ENCODE measurements at regions not wholly inside any gene's neighbourhood (a gene's known extent, or its start where the extent isn't known, plus 50 kb on each side); places are given as distances from the start of the nearest gene placed in this dataset.
"Not testable (repeated sequence)": the region's sequence is repeated elsewhere in the genome, so short reads cannot be mapped to it uniquely, and the experiment has no call there.

DNA sequence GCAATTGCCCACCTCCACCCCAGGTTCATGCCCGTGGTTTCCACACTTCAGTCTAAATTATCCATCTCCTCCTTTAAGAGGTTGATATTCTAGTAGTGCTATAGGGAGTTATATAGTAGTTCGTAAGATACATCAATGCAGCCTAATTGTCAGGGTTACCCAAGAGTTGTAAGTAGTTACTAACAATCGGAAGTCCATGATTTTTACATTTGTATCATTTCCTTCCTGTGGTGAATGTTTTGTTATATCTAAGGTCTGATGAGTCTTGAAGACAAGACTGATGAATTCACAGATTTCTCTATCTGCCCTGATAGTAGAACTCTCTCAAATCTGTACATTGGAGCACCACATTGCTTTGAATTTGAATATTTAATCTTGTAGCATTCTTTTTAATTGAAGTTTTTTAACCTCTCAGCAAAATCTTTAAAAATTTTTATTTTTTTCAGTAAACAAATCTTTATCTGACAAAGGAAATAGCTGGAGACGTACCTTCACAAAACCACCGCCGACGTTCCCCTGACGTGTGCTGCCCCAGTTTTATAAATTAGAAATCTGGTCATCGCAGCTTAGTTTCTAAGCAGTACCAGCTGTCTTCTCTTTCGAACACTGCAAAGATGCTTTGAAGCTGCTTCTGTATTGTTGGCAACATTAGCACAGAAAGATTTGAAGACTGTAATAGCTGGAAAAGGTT, 264.5 kb downstream of the SOCS6 start:
- TF ChIP-seq, protein P1, sequence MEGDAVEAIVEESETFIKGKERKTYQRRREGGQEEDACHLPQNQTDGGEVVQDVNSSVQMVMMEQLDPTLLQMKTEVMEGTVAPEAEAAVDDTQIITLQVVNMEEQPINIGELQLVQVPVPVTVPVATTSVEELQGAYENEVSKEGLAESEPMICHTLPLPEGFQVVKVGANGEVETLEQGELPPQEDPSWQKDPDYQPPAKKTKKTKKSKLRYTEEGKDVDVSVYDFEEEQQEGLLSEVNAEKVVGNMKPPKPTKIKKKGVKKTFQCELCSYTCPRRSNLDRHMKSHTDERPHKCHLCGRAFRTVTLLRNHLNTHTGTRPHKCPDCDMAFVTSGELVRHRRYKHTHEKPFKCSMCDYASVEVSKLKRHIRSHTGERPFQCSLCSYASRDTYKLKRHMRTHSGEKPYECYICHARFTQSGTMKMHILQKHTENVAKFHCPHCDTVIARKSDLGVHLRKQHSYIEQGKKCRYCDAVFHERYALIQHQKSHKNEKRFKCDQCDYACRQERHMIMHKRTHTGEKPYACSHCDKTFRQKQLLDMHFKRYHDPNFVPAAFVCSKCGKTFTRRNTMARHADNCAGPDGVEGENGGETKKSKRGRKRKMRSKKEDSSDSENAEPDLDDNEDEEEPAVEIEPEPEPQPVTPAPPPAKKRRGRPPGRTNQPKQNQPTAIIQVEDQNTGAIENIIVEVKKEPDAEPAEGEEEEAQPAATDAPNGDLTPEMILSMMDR (IDR thresholded peaks at IDR 0.05; ENCODE audit: unreplicated experiment), result no peak
- Mint-ChIP-seq H3K36me3 (ENCODE audit: insufficient read depth, unreplicated experiment) (no peaks in the 10 kb centered on the region), H3K27me3 (ENCODE audit: insufficient read depth, unreplicated experiment) (peaks cover 19% of the 10 kb centered on the region), H3K4me1 (ENCODE audit: insufficient read depth, unreplicated experiment) (no peaks in the 10 kb centered on the region), H3K27ac (ENCODE audit: low read depth, unreplicated experiment) (no peak overlapping the region), H3K9me3 (ENCODE audit: unreplicated experiment) (no peaks in the 10 kb centered on the region), H3K4me3 (ENCODE audit: unreplicated experiment) (no peak overlapping the region)
- no TSS peak for BruUV-seq (replicated peaks)
- POLR2A ChIA-PET, result no interaction called here
- CTCF ChIA-PET, result interaction anchor here (0.6 to 1.5 kb wide), 2 partner anchors 15 to 364 kb away, joined by 3 read pairs; no protein-coding TSS in a partner anchor
- intact Hi-C loops (cut with micrococcal nuclease), result no loop called here
- DNase-seq (ENCODE audit: unreplicated experiment), result no peak

DNA sequence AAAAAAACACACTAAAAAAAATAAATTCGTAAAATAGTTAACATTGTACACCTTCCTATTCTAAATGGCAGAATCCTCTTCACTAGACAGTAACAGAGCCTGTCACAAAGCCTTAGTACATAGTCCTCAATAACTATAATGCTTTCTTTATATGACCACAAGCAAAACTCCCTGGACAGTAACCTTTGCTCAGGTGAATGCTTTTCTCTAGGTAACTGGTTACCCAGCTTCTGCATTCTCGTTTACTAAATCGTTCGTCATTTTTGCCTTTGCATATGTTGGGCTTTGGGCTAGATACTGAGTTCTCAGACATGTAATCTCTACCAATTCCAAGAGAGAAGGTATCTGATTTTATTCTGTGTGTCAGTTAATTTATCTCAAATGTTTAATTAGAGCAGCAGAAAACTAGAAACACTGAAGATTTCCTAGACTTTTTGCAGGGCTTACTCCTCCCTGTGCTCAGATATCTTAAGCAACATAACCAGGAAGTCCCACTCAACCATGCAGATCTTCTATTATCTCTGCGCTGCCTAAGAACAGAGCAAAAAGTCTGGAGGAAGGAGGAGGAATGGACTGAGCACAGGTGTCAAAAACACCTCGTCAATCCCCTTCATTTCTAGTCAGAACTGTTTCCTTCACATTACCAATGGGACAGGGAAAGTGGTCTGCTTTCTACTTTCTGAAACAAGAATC, 247.7 kb downstream of the SOCS6 start:
- no peak overlapping the region for H3K4me3 Mint-ChIP-seq (ENCODE audit: unreplicated experiment)
- peaks cover 16% of the 10 kb centered on the region for H3K27me3 Mint-ChIP-seq (ENCODE audit: insufficient read depth, unreplicated experiment)

DNA sequence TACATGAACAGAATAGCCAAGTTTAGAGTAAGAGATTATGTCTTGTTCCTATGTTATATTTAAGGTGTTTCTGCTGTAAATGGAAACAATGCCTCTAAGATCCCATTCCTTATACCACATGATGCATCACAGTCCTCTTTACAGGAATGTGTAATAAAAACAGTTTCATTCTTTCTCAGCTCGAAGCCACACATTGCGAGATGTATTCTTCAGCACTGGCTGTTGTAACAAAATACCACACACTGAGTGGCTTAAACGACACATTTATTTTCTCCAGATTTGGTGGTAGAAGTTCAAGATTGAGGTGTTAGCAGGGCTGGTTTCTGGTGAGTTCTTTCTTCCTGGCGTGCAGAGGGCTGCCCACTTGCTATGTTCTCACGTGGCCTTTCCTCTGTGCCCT, 246.2 kb downstream of the SOCS6 start:
- POLR2A ChIA-PET, result no interaction called here
- H3K27me3 Mint-ChIP-seq (ENCODE audit: insufficient read depth, unreplicated experiment), result peaks cover 24% of the 10 kb centered on the region
- CTCF ChIA-PET, result no interaction called here

More for the DNA sequence above, 247.7 kb downstream of the SOCS6 start:
- Mint-ChIP-seq H3K36me3 (ENCODE audit: insufficient read depth, unreplicated experiment) (no peaks in the 10 kb centered on the region), H3K4me1 (ENCODE audit: insufficient read depth, unreplicated experiment) (peaks cover 6% of the 10 kb centered on the region), H3K9me3 (ENCODE audit: unreplicated experiment) (no peaks in the 10 kb centered on the region), H3K27ac (ENCODE audit: low read depth, unreplicated experiment) (no peak overlapping the region)
- ChIA-PET CTCF (interaction anchor here (0.6 to 1.3 kb wide), 2 partner anchors 18 to 48 kb away, joined by 3 read pairs; no protein-coding TSS in a partner anchor), POLR2A (interaction anchor here (0.7 kb wide), 1 partner anchor 85 kb away, joined by 4 read pairs; no protein-coding TSS in a partner anchor)
- TF ChIP-seq, protein P1 (IDR thresholded peaks at IDR 0.05; ENCODE audit: unreplicated experiment), result no peak
- BruUV-seq (replicated peaks), result no TSS peak
- intact Hi-C loops (cut with micrococcal nuclease), result no loop called here
- no peak for DNase-seq (ENCODE audit: unreplicated experiment)

DNA sequence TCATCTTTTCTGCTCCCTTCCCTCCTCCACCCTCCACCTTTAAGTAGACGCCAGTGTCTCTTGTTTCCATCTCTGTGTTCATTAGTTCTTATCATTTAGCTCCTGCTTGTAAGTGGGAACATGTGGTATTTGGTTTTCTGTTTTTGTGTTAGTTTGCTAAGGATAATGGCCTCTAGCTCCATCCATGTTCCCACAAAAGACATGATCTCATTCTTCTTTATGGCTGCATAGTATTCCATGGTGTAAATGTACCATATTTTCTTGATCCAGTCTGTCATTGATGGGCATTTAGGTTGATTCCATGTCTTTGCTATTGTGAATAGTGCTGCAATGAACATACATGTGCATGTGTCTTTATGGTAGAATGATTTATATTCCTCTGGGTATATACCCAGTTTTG, 236.5 kb downstream of the SOCS6 start:
- H3K9me3 Mint-ChIP-seq (ENCODE audit: unreplicated experiment); H3K4me3 Mint-ChIP-seq (ENCODE audit: unreplicated experiment); POLR2A ChIA-PET; intact Hi-C loops (cut with micrococcal nuclease); H3K36me3 Mint-ChIP-seq (ENCODE audit: insufficient read depth, unreplicated experiment); H3K4me1 Mint-ChIP-seq (ENCODE audit: insufficient read depth, unreplicated experiment); H3K27ac Mint-ChIP-seq (ENCODE audit: low read depth, unreplicated experiment); BruUV-seq (replicated peaks); DNase-seq (ENCODE audit: unreplicated experiment): not testable (repeated sequence)
- peaks cover 25% of the 10 kb centered on the region for H3K27me3 Mint-ChIP-seq (ENCODE audit: insufficient read depth, unreplicated experiment)
- CTCF ChIA-PET, result interaction anchor here (1.5 kb wide), 1 partner anchor 13 kb away, joined by 3 read pairs; no protein-coding TSS in a partner anchor

More for the DNA sequence above, 246.2 kb downstream of the SOCS6 start:
- TF ChIP-seq, protein P1 (IDR thresholded peaks at IDR 0.05; ENCODE audit: unreplicated experiment), result no peak
- no TSS peak for BruUV-seq (replicated peaks)
- peaks cover 6% of the 10 kb centered on the region for H3K4me1 Mint-ChIP-seq (ENCODE audit: insufficient read depth, unreplicated experiment)
- no peaks in the 10 kb centered on the region for H3K9me3 Mint-ChIP-seq (ENCODE audit: unreplicated experiment)
- intact Hi-C loops (cut with micrococcal nuclease), result no loop called here
- no peaks in the 10 kb centered on the region for H3K36me3 Mint-ChIP-seq (ENCODE audit: insufficient read depth, unreplicated experiment)
- H3K4me3 Mint-ChIP-seq (ENCODE audit: unreplicated experiment), result peak overlapping the region; percentile 52
- peak overlapping the region; percentile 55 for H3K27ac Mint-ChIP-seq (ENCODE audit: low read depth, unreplicated experiment)
- DNase-seq (ENCODE audit: unreplicated experiment), result peak; percentile 6

Data from MCF 10A (cell line).